Esophagus muscularis mucosa (tissue), 4 donors: ENCODE measurements at regions not wholly inside any gene's neighbourhood (a gene's known extent, or its start where the extent isn't known, plus 50 kb on each side); places are given as distances from the start of the nearest gene placed in this dataset.

ENCODE experiments used
- DNase-seq: peaks from one replicate; pipeline ENCODE4 v3.0.0-alpha.2; 2017; ENCODE audit errors: extremely low spot score
- H3K27ac ChIP-seq, 4 donors: fragments of 200-600 bp; sonication (generic); replicated peaks in 1 of 4; 1 replicate in 3 of 4; 2 replicates in 1 of 4; pipeline ENCODE4 v1.5.1; 2016 to 2019; ENCODE audit warnings: mild to moderate bottlenecking in 1 of 4
- H3K27me3 ChIP-seq, 4 donors: fragments of 200-600 bp; sonication (generic); one replicate each; pipeline versions ENCODE4 v1.5.1 to v1.6.0; 2016 to 2019
- H3K36me3 ChIP-seq, 4 donors: fragments of 200-600 bp; sonication (generic); one replicate each; pipeline ENCODE4 v1.5.1; 2016 to 2019
- H3K4me1 ChIP-seq, 4 donors: fragments of 200-600 bp; sonication (generic); one replicate each; pipeline ENCODE4 v1.5.1; 2016 to 2019
- H3K4me3 ChIP-seq, 4 donors: fragments of 200-600 bp; sonication (generic); 1 replicate in 2 of 4; 2 replicates in 2 of 4; pipeline ENCODE4 v1.5.1; 2016 to 2019; ENCODE audit warnings: mild to moderate bottlenecking in 4 of 4, moderate library complexity in 1 of 4
- H3K9me3 ChIP-seq, 4 donors: fragments of 200-600 bp; sonication (generic); 1 replicate in 3 of 4; 2 replicates in 1 of 4; pipeline ENCODE4 v1.5.1; 2016 to 2019
- CTCF ChIP-seq, 3 experiments: fragments of 200-600 bp in 2 of 3; fragments of 450-650 bp in 1 of 3; sonication (generic) in 2 of 3; IDR thresholded peaks; one replicate each; pipeline ENCODE4 v1.5.1; 2017 to 2019; ENCODE audit warnings: antibody characterized with exemption in 3 of 3, mild to moderate bottlenecking in 2 of 3, moderate library complexity in 1 of 3
- EP300 ChIP-seq: sonication (generic); formaldehyde crosslinking; IDR thresholded peaks from one replicate; pipeline ENCODE4 v1.6.1; 2017; ENCODE audit warnings: antibody characterized with exemption
- POLR2A ChIP-seq: fragments of 450-650 bp; IDR thresholded peaks from one replicate; pipeline ENCODE4 v1.6.1; 2017; ENCODE audit warnings: antibody characterized with exemption, moderate library complexity, mild to moderate bottlenecking, low read depth
- POLR2AphosphoS5 ChIP-seq, 2 donors: sonication (generic); formaldehyde crosslinking; IDR thresholded peaks; one replicate each; pipeline ENCODE4 v1.6.1; 2017; ENCODE audit warnings: antibody characterized with exemption in 2 of 2
- WGBS: methylation state at CpG from one replicate; pipeline ENCODE4 v1.1.5; 2018; 5-methylcytosine and 5-hydroxymethylcytosine counted together
- intact Hi-C: fragments of 100-400 bp; cut with DNase I; formaldehyde crosslinking; loops from one replicate; pipeline ENCODE4 v1.15.1; 2023

GRCh38 chr17:34155947-34156346 is 99.1 kb upstream of the CCL2 start:
- no peaks in the 10 kb centered on the region for H3K9me3 ChIP-seq
- intact Hi-C loops, result no loop called here
- no peak overlapping the region for H3K27ac ChIP-seq
- no peaks in the 10 kb centered on the region for H3K36me3 ChIP-seq
- TF ChIP-seq POLR2AphosphoS5 (IDR thresholded peaks at IDR 0.05), result no peak
- no peak for TF ChIP-seq EP300
- H3K27me3 ChIP-seq, result peaks cover 0 to 89% (median 17%) of the 10 kb centered on the region in 4 donors
- no peak overlapping the region for H3K4me3 ChIP-seq
- DNase-seq, result no peak
- WGBS, result 84% methylated on average over 2 of the region's 7 CpGs
- peaks cover 5 to 11% (median 6%) of the 10 kb centered on the region in 4 donors for H3K4me1 ChIP-seq

GRCh38 chr17:34156401-34156740 is 98.7 kb upstream of the CCL2 start:
- TF ChIP-seq EP300 (no peak), CTCF (IDR thresholded peaks at IDR 0.05) (no peak), POLR2A (no peak), POLR2AphosphoS5 (IDR thresholded peaks at IDR 0.05) (no peak)
- Histone ChIP-seq H3K4me1 (peaks cover 5 to 11% (median 6%) of the 10 kb centered on the region in 4 donors), H3K9me3 (no peaks in the 10 kb centered on the region), H3K27me3 (peaks cover 0 to 89% (median 17%) of the 10 kb centered on the region in 4 donors), H3K36me3 (no peaks in the 10 kb centered on the region), H3K27ac (no peak overlapping the region), H3K4me3 (no peak overlapping the region)
- WGBS, result 43% methylated on average over 16 of the region's 16 CpGs
- intact Hi-C loops, result no loop called here
- no peak for DNase-seq

- TF ChIP-seq POLR2A (no peak), CTCF (IDR thresholded peaks at IDR 0.05) (no peak), POLR2AphosphoS5 (IDR thresholded peaks at IDR 0.05) (no peak), EP300 (no peak)
- Histone ChIP-seq H3K27ac (no peak overlapping the region), H3K4me1 (peaks cover 5 to 11% (median 6%) of the 10 kb centered on the region in 4 donors), H3K4me3 (no peak overlapping the region), H3K27me3 (peaks cover 0 to 90% (median 17%) of the 10 kb centered on the region in 4 donors), H3K36me3 (no peaks in the 10 kb centered on the region), H3K9me3 (no peaks in the 10 kb centered on the region)
- 4% methylated on average over 30 of the region's 42 CpGs for WGBS
- no peak for DNase-seq
- intact Hi-C loops, result no loop called here
Observed at GRCh38 chr17:34156741-34157589, 98.1 kb upstream of the CCL2 start.

GRCh38 chr17:34161690-34162089 is 93.4 kb upstream of the CCL2 start:
- H3K4me1 ChIP-seq, result peaks cover 5 to 9% (median 5%) of the 10 kb centered on the region in 4 donors
- peaks cover 0 to 80% (median 8%) of the 10 kb centered on the region in 4 donors for H3K27me3 ChIP-seq
- TF ChIP-seq POLR2A (no peak), CTCF (IDR thresholded peaks at IDR 0.05) (no peak), POLR2AphosphoS5 (IDR thresholded peaks at IDR 0.05) (no peak), EP300 (no peak)
- H3K9me3 ChIP-seq, result no peaks in the 10 kb centered on the region
- intact Hi-C loops, result no loop called here
- H3K4me3 ChIP-seq, result no peak overlapping the region
- DNase-seq, result no peak
- no peaks in the 10 kb centered on the region for H3K36me3 ChIP-seq
- H3K27ac ChIP-seq, result no peak overlapping the region
- 61% methylated on average over 4 of the region's 4 CpGs for WGBS

- Histone ChIP-seq H3K9me3 (no peaks in the 10 kb centered on the region), H3K27ac (no peak overlapping the region), H3K36me3 (no peaks in the 10 kb centered on the region), H3K4me3 (no peak overlapping the region), H3K4me1 (peaks cover 0 to 4% (median 2%) of the 10 kb centered on the region in 4 donors), H3K27me3 (peaks cover 0 to 66% (median 0%) of the 10 kb centered on the region in 4 donors)
- 60% methylated on average over 5 of the region's 5 CpGs for WGBS
- TF ChIP-seq POLR2AphosphoS5 (IDR thresholded peaks at IDR 0.05) (no peak), POLR2A (no peak), EP300 (no peak), CTCF (IDR thresholded peaks at IDR 0.05) (no peak)
- intact Hi-C loops, result no loop called here
- no peak for DNase-seq
Observed at GRCh38 chr17:34163123-34163522, 92.0 kb upstream of the CCL2 start.
